SJSA1 (cell line): ENCODE measurements at regions not wholly inside any gene's neighbourhood (a gene's known extent, or its start where the extent isn't known, plus 50 kb on each side); places are given as distances from the start of the nearest gene placed in this dataset.

Experiments used
- DNase-seq, 2 experiments: peaks; one replicate each; pipeline ENCODE4 v3.0.0-alpha.2; 2015 to 2020; ENCODE audit warnings: low spot score in 2 of 2, low read depth in 1 of 2
- H3K27ac ChIP-seq: fragments of 250-450 bp; sonication (Bioruptor Pico); 2 replicates; pipeline ENCODE4 v1.5.1; 2020; ENCODE audit warnings: mild to moderate bottlenecking, moderate library complexity
- H3K27me3 ChIP-seq: fragments of 250-450 bp; sonication (Bioruptor Pico); replicated peaks from 2 replicates; pipeline ENCODE4 v1.5.1; 2020; ENCODE audit warnings: mild to moderate bottlenecking, moderate library complexity
- H3K36me3 ChIP-seq: fragments of 250-450 bp; sonication (Bioruptor Pico); 2 replicates; pipeline ENCODE4 v1.5.1; 2020; ENCODE audit warnings: mild to moderate bottlenecking
- H3K4me1 ChIP-seq: fragments of 250-450 bp; sonication (Bioruptor Pico); replicated peaks from 2 replicates; pipeline ENCODE4 v1.6.1; 2021; ENCODE audit warnings: mild to moderate bottlenecking
- H3K4me3 ChIP-seq: fragments of 250-450 bp; sonication (Bioruptor Pico); 2 replicates; pipeline ENCODE4 v1.5.1; 2020; ENCODE audit warnings: mild to moderate bottlenecking
- H3K9me3 ChIP-seq: fragments of 250-450 bp; sonication (Bioruptor Pico); replicated peaks from 2 replicates; pipeline ENCODE4 v1.5.1; 2020; ENCODE audit warnings: mild to moderate bottlenecking

DNA sequence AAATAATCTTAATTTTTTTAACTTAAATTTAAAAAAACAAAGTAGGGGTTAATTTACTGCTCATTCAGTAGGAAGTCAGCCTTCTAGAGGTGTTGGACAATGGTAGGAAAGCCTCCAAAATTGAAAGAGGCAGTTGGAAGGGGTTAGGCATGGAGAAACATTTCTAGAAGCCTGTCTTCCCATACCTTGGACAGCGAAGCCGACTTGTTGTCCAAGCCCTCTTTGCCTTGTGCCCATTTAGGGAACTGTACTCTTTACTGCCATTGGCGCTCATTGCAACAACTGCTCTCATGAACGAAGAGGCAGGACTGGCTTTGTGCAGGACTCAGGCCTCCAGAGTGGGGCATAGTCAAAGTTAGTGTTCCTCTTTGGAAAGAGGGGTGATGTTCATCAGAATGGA lies 333.3 kb downstream of the HRH4 start:
- Histone ChIP-seq H3K36me3 (no peaks in the 10 kb centered on the region), H3K4me3 (no peak overlapping the region), H3K4me1 (no peaks in the 10 kb centered on the region), H3K27me3 (no peaks in the 10 kb centered on the region), H3K9me3 (no peaks in the 10 kb centered on the region), H3K27ac (no peak overlapping the region)
- DNase-seq = no peak

DNA sequence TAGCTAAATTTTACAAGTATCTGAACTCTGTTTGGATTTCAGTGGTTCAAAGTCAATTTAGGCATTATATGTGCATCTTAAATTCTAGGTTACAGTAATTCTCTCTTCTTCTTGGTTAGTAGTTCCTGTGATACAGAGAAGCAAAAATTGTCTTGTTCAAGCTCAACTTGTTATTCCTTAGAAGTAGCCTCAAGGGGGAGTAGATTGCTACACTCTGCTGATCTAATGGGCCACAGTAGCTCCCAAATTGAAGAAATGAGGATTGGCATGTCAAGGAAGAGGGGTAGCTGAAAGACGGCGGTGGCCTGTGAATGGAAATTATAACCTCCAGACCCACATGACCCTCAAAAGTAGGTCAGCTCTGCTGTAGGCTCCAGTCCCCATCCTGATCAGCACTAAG lies 334.7 kb downstream of the HRH4 start:
- Histone ChIP-seq H3K27me3 (no peaks in the 10 kb centered on the region), H3K9me3 (no peaks in the 10 kb centered on the region), H3K4me3 (no peak overlapping the region), H3K36me3 (no peaks in the 10 kb centered on the region), H3K4me1 (no peaks in the 10 kb centered on the region), H3K27ac (no peak overlapping the region)
- DNase-seq = no peak

DNA sequence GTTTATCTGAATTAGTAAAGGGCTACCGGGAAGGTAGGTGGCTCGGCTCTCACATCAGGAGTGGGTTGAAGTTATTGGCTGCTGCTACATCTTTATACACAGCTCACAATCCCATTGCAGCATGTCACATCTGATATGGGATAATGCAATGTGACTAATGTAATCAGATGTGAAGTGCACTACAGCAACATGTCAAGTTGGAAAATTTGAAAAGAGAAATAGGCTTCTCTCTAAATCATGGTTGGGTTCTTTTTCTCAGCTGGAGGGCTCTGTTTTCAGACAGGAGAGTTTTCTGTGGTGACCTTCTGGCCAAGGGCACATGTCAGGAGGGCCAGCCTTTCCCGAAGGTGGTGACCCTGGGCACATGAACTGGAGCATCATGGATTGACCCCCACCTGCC lies 337.5 kb downstream of the HRH4 start:
- Histone ChIP-seq H3K4me1 (no peaks in the 10 kb centered on the region), H3K27ac (no peak overlapping the region), H3K27me3 (no peaks in the 10 kb centered on the region), H3K9me3 (no peaks in the 10 kb centered on the region), H3K4me3 (no peak overlapping the region), H3K36me3 (no peaks in the 10 kb centered on the region)
- no peak for DNase-seq

DNA sequence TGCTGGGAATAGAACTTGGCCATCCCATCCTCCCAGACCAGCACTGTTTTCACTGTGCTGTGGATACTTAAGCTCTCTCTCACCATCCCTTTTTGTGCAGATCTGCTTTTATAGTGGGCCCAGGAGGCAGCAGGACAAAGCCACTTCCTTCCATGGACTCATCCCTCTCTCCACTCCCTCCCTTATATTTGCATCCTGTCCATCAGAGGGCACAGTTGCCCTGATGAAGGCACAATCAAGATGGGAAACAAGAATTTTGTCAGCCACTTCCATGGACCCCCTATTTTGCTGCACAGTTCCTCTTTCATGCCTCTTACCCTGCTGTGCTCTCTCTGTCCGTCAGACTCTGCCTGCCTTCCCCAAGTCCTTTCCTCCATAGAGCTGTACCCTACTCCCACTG lies 338.7 kb downstream of the HRH4 start:
- H3K4me3 ChIP-seq = no peak overlapping the region
- no peaks in the 10 kb centered on the region for H3K36me3 ChIP-seq
- H3K27ac ChIP-seq = no peak overlapping the region
- no peaks in the 10 kb centered on the region for H3K27me3 ChIP-seq
- no peaks in the 10 kb centered on the region for H3K9me3 ChIP-seq
- H3K4me1 ChIP-seq = no peaks in the 10 kb centered on the region
- DNase-seq = no peak

DNA sequence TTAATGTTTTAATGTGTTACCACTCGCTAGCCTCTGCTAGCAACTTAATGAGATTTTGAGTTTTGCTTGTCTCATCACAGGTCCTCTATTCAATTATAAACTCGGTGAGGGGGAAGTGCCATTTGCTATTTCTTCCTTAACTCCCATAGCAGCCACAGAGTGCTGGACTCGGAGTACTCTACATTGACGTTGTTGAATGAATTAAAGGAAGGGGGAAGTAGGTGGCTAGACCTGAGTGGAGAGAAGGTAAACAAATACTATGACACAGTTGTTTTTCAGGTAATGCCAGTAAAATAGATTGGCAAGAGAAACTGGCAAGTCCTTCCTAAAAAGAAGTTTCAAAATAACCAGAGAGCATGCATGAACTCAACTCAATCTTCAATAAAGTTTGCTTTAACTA lies 339.3 kb downstream of the HRH4 start:
- H3K27ac ChIP-seq = no peak overlapping the region
- H3K9me3 ChIP-seq = no peaks in the 10 kb centered on the region
- DNase-seq = no peak
- H3K4me3 ChIP-seq = no peak overlapping the region
- H3K4me1 ChIP-seq = no peaks in the 10 kb centered on the region
- H3K36me3 ChIP-seq = no peaks in the 10 kb centered on the region
- H3K27me3 ChIP-seq = no peaks in the 10 kb centered on the region

DNA sequence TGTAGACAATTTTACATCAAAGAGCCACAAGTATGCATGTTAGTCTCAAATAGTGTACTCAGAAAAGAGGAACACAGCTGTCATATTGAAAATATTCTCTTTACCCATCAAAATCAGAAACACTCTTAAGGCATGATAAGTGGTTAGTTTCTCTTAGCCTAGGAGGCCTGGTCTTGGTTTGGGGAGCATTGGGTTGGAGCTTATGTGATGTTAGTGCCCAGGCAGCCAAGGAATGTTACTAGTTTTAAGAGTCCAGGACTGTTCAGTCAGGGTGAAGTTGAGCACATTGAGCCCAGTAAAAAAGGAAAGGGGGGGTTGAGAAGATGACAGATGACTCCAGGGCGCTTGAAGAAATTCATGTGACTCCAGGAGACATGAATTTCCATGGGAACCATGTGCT lies 340.6 kb downstream of the HRH4 start:
- H3K4me3 ChIP-seq = no peak overlapping the region
- no peak overlapping the region for H3K27ac ChIP-seq
- no peaks in the 10 kb centered on the region for H3K9me3 ChIP-seq
- no peaks in the 10 kb centered on the region for H3K36me3 ChIP-seq
- no peak for DNase-seq
- no peaks in the 10 kb centered on the region for H3K27me3 ChIP-seq
- H3K4me1 ChIP-seq = no peaks in the 10 kb centered on the region

DNA sequence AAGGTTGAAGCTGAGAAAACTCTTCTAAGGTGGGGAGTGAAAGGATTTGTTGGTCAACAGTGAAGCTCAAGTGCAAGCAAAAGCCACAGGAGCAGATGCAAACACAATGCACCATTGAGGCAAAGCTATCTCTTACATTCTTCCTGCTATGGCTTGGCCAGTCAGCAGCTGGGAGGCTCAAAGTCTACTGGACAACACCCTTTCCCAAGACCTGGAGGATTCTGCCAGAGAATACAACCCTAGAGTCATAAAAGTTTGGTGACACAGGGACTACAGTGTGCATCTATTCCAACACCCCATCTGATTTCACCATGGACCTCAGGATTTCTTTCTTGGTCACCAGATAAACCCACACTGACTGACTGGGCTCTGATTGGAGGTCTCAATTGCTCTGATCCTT lies 342.0 kb downstream of the HRH4 start:
- DNase-seq = no peak
- Histone ChIP-seq H3K27ac (no peak overlapping the region), H3K4me3 (no peak overlapping the region), H3K27me3 (no peaks in the 10 kb centered on the region), H3K36me3 (no peaks in the 10 kb centered on the region), H3K9me3 (no peaks in the 10 kb centered on the region), H3K4me1 (no peaks in the 10 kb centered on the region)

DNA sequence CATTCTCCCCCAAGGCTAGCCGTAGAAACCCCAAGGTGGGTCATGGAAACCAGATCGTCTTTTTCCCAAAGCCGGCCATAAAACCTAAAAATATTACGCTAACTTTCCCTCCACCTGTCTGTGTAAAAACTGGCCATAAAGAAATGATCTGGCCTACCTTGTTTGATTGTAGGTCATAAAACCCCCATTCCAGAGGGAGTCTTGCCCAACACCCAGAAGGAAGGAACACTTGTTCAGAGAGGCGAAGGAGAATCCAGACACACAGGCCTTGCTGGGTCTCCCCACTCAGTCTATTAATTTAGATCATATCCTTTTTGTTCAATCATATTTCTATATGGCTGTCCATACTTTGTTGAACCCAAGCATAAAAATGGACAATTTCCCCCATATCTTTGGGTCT lies 344.7 kb downstream of the HRH4 start:
- no peaks in the 10 kb centered on the region for H3K4me1 ChIP-seq
- H3K4me3 ChIP-seq = no peak overlapping the region

DNA sequence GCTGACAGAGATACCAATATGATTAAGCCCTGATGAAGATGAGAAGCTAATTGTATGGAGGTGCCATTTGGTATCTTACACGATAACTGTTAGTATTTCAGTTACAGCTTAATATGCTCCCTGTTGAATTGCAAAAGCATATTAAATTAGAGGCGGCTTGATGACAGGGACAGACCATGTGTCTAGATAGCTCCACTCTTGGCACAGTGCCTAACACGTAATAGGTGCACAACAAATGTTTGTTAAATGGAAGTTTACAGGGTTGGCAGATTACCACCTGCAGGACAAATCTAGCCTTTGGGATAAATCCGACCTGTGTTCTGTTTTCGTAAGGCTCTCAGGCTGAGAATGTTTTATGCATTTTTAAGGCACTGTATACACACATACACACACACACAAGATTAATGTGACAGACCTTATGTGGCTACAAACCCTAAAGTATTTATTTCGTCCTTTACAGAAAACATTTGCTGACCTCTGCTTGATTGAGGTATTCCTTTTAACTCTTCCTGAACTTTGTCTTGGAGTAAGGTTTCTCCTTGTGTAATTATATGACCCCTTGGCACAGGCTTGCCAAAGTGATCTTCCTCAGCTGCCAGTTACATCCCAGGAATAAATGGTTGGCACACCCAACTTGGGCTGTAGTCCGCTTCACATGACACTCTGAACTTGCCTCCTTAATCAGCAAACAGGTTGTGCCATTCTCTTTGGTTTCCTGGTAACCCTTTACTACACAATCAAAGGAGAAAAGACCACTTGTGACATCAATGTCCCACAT lies 348.9 kb downstream of the HRH4 start:
- Histone ChIP-seq H3K36me3 (no peaks in the 10 kb centered on the region), H3K4me3 (no peak overlapping the region), H3K27ac (no peak overlapping the region), H3K9me3 (no peaks in the 10 kb centered on the region), H3K27me3 (no peaks in the 10 kb centered on the region), H3K4me1 (no peaks in the 10 kb centered on the region)
- DNase-seq = no peak

More for the DNA sequence above, 344.7 kb downstream of the HRH4 start:
- Histone ChIP-seq H3K27me3 (no peaks in the 10 kb centered on the region), H3K27ac (no peak overlapping the region), H3K9me3 (no peaks in the 10 kb centered on the region), H3K36me3 (no peaks in the 10 kb centered on the region)
- no peak for DNase-seq

DNA sequence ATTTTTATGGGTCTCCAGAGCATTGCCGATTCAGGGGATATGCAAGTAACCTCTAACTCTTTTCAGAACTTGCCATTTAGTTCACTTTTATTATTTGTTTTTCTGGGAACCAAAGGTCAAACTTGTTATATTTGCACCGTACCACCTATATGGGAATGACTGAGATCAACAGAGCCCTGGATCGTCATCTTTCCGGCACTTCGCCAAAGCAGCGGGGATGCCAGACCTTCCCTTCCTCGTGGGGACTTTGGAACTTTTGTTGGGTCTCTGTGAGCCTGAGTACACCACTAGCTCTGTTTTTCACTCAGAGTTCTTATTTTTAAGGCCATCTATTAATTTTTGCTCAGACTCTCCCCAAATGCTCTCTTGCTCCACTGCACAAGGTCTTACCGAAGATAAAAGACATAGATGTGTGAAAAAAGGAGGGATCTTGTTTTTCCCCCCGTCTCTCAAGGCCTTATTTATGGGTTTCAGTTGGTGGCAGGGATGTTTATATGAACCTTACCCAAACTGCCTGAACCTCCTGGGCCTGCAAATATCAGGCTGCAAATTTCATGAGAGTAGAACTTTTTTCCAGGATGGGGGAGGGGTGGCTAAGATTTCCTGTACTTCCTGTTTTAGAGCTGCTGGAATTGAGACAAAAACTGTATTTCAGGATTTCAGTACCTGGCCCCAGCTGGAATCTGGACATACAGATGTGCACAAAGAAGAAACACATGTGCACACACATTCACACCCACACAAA lies 350.3 kb downstream of the HRH4 start:
- no peaks in the 10 kb centered on the region for H3K27me3 ChIP-seq
- no peak for DNase-seq
- H3K27ac ChIP-seq = no peak overlapping the region
- H3K4me1 ChIP-seq = no peaks in the 10 kb centered on the region
- H3K4me3 ChIP-seq = no peak overlapping the region
- H3K9me3 ChIP-seq = no peaks in the 10 kb centered on the region
- no peaks in the 10 kb centered on the region for H3K36me3 ChIP-seq

DNA sequence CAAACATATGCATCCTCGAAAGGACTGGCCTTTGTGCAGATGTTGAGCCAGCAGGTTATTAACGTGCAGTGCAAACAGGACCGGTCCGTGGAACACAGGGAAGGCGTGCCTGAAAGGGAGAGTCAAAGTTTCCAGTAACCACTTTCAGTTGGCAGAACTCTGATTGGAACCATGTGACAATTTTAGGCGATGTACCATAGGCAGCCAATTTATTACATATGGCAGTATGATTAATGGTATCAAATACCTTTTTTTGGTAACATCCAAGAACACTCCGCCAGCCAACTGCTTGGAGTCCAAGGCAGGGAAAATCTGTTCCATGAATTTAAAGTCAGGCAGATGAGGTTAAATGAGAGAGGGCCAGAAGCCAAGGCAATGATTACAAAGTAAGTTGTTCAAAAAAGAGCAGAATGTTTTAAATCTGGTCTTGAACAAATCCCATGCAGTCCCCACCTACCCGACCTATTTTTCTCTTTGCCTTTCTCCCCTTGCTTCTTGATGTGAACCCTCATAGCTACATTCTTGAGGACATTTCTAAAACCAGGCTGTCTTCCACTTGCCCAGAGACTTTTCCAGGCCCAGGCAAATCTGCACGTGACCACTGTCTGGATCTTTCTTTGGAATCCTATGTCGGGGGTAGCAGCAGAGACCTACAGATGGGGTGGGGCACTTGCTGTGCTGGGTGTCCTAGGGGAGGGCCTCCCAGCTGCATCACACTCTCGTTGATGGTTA lies 351.7 kb downstream of the HRH4 start:
- H3K9me3 ChIP-seq = no peaks in the 10 kb centered on the region
- no peak overlapping the region for H3K4me3 ChIP-seq
- no peaks in the 10 kb centered on the region for H3K27me3 ChIP-seq
- H3K36me3 ChIP-seq = no peaks in the 10 kb centered on the region
- no peak for DNase-seq
- H3K27ac ChIP-seq = no peak overlapping the region
- no peaks in the 10 kb centered on the region for H3K4me1 ChIP-seq

DNA sequence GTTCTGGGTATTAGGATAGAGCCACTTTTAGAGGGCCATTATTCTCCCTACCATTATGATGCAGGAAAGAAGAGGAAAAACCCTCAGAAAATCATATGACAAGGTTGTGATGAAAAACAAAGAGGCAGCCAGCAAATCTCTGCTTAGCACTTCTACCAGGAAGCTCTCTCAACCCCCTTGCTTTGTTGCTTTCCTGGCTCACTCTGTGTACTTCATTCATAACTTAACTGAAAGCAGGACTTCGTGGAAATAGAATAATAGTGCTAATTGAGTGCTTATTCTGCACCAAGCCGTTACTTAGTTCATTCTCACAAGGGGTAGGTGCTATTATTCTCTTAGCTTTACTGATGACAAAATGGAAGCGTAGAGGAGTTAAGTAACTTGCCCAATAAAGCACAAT lies 354.1 kb downstream of the HRH4 start:
- H3K4me3 ChIP-seq = no peak overlapping the region
- H3K27ac ChIP-seq = no peak overlapping the region
- H3K9me3 ChIP-seq = no peaks in the 10 kb centered on the region
- no peaks in the 10 kb centered on the region for H3K36me3 ChIP-seq
- H3K4me1 ChIP-seq = no peaks in the 10 kb centered on the region
- no peaks in the 10 kb centered on the region for H3K27me3 ChIP-seq
- DNase-seq = no peak

DNA sequence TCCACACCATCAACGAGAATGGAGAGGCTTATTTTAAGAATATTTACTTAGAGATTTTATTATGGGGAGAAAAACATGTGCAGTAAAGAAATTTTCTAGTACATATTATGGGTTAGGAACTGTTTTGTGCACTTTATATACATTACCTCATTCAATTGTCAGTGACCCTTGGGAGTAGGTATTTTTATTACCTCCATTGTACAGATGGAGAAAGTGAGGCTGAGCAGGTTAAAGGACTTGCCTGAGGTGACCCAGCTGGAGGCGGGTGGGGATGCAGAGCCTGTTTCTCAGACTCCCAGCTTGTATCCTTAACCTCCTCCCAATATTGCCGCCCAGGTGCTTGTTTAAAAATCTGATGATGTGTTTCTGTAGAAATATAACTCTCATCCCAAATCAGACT lies 356.7 kb downstream of the HRH4 start:
- no peaks in the 10 kb centered on the region for H3K36me3 ChIP-seq
- H3K9me3 ChIP-seq = no peaks in the 10 kb centered on the region
- DNase-seq = no peak
- H3K4me3 ChIP-seq = no peak overlapping the region
- no peak overlapping the region for H3K27ac ChIP-seq
- H3K27me3 ChIP-seq = no peaks in the 10 kb centered on the region
- no peaks in the 10 kb centered on the region for H3K4me1 ChIP-seq
